ENCODE measurements at regions not wholly inside any gene's neighbourhood (a gene's known extent, or its start where the extent isn't known, plus 50 kb on each side); places are given as distances from the start of the nearest gene placed in this dataset.
"Not testable (repeated sequence)": the region's sequence is repeated elsewhere in the genome, so short reads cannot be mapped to it uniquely, and the experiment has no call there.

- DNase-seq, result no peak
Measured at GRCh38 chr2:129467012-129467779, 512.3 kb upstream of the RAB6C start.

GRCh38 chr2:129467941-129468340, 511.5 kb upstream of the RAB6C start:
- DNase-seq, result no peak

- DNase-seq, result no peak
Measured at GRCh38 chr2:129468879-129469278, 510.6 kb upstream of the RAB6C start.

- no peak for DNase-seq
Measured at GRCh38 chr2:129469389-129469788, 510.1 kb upstream of the RAB6C start.

GRCh38 chr2:129469871-129470270, 509.6 kb upstream of the RAB6C start:
- no peak for DNase-seq

- DNase-seq, result no peak
Measured at GRCh38 chr2:129478902-129479517, 500.5 kb upstream of the RAB6C start.

- DNase-seq, result no peak
Measured at GRCh38 chr2:129479892-129480291, 499.6 kb upstream of the RAB6C start.

- no peak for DNase-seq
Measured at GRCh38 chr2:129480790-129481189, 498.7 kb upstream of the RAB6C start.

- no peak for DNase-seq
Measured at GRCh38 chr2:129481306-129482219, 497.9 kb upstream of the RAB6C start.

- DNase-seq, result no peak
Measured at GRCh38 chr2:129482626-129483025, 496.8 kb upstream of the RAB6C start.

- DNase-seq, result no peak
Measured at GRCh38 chr2:129483366-129483765, 496.1 kb upstream of the RAB6C start.

- DNase-seq, result no peak
Measured at GRCh38 chr2:129484999-129485897, 494.2 kb upstream of the RAB6C start.

- no peak for DNase-seq
Measured at GRCh38 chr2:129488376-129488775, 491.1 kb upstream of the RAB6C start.

- DNase-seq, result no peak
Measured at GRCh38 chr2:129490641-129491040, 488.8 kb upstream of the RAB6C start.

GRCh38 chr2:129491308-129491707, 488.2 kb upstream of the RAB6C start:
- DNase-seq, result no peak

GRCh38 chr2:129492548-129492947, 486.9 kb upstream of the RAB6C start:
- DNase-seq, result no peak

GRCh38 chr2:129499747-129500146, 479.7 kb upstream of the RAB6C start:
- no peak for DNase-seq

GRCh38 chr2:129502781-129503180, 476.7 kb upstream of the RAB6C start:
- no peak for DNase-seq

- no peak for DNase-seq
Measured at GRCh38 chr2:129504646-129505045, 474.8 kb upstream of the RAB6C start.

GRCh38 chr2:129518937-129519336, 460.5 kb upstream of the RAB6C start:
- DNase-seq, result no peak

- not testable (repeated sequence) for DNase-seq
Measured at GRCh38 chr2:129532158-129532557, 447.3 kb upstream of the RAB6C start.

- DNase-seq, result no peak
Measured at GRCh38 chr2:129548880-129549279, 430.6 kb upstream of the RAB6C start.

- no peak for DNase-seq
Measured at GRCh38 chr2:129550536-129550935, 428.9 kb upstream of the RAB6C start.

Data from stimulated activated CD4-positive, alpha-beta T cell treated with anti-CD3 and anti-CD28 coated beads, Interleukin-12 subunit alpha, Interleukin-12 subunit beta, amount 100 ng/mL, for 4 hours (primary cell).